Posterior vena cava (tissue), 2 donors: ENCODE measurements at regions not wholly inside any gene's neighbourhood (a gene's known extent, or its start where the extent isn't known, plus 50 kb on each side); places are given as distances from the start of the nearest gene placed in this dataset.
A peak's percentile ranks its signal among the peaks of the same experiment; 100 is the strongest.

Source experiments
- DNase-seq: peaks from one replicate; pipeline ENCODE4 v3.0.0-alpha.2; 2020; ENCODE audit warnings: low spot score
- intact Hi-C, 2 donors: fragments of 100-400 bp; cut with DNase I; formaldehyde crosslinking; loops; one replicate each; pipeline versions ENCODE4 v1.14.1 to v1.14.2; 2022 to 2023
- donor health status: DM: yes; HTN: yes; CAD: no.
- donor health status: DM: yes; HTN: yes; CAD: no.

DNA sequence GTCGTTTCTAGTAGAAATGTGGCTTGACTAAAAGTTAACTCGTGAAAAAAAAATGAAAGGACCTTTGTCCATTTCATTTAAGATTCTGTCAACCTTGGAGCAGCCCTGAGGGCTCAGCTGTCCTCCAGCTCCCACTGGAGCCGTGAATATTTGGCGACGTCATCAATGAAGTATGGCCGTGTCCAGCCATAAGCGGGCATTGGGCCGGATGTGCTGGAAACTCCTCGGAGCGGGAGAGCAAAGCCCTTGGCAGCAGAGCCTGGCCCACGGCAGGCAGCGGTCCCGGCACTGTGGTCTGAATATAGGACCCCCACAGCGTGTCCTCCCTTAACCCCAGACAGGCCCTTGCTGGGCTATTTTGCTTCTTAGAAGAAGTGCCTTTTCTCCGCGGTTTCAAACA lies 50.0 kb downstream of the JAKMIP3 start:
- DNase-seq = peak; percentile 80

DNA sequence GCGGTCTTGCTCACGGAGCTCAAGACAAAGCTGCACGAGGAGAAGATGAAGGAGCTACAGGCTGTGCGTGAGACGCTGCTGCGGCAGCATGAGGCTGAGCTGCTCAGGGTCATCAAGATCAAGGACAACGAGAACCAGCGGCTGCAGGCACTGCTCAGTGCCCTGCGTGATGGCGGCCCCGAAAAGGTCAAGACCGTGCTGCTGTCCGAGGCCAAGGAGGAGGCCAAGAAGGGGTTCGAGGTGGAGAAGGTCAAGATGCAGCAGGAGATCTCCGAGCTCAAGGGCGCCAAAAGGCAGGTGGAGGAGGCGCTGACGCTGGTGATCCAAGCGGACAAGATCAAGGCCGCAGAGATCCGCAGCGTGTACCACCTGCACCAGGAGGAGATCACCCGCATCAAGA lies 51.4 kb downstream of the JAKMIP3 start:
- DNase-seq = peak; percentile 58
- intact Hi-C loops = no loop called here

More for the DNA sequence above, 50.0 kb downstream of the JAKMIP3 start:
- intact Hi-C loops = no loop called here

DNA sequence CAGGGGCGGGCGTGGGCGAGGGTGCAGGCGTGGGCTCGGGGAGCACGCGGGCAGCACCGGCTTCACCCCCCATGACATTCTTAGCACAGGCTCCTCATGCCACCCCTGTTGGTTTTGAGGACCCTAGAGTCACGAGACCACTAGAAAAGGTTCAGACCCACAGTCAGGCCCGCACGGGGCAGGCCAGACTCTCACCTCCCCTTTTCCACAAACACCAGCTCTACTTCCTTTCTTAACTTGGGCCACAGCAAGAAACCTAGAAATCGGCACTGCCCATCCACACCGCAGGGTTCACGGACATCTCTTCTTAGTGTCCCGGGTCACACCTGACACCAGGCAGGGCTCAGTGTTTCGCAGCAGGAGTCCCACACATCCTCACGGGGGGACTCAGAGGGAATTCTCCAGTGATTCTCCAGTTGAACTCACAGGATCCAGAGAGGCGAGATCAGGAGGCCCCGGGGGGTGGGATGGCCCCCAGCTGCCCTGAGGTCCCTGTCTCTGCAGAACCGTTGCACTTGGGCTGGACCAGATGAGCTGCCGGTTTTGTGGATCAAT lies 52.0 kb downstream of the JAKMIP3 start:
- peak; percentile 60 for DNase-seq
- intact Hi-C loops = no loop called here

DNA sequence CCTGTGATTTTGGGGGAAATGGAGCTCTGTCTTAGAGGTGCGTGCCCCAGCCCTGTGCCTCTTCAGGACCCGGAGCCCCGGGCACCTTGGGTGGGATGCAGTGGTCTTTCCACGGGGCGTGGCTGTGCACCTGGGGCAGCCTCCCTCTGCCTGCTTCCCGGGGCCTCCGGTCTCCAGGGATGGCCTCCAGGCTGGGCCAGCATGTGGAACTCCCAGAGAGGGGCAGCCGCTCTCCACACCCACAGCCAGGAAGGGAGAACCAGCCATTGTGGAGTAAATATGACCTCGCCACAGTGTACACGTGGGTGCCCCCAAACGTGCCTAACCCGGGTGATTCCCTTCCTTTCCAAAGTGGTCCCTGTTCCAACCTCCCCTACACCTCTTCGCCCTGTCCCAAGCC lies 52.6 kb downstream of the JAKMIP3 start:
- DNase-seq = peak; percentile 73
- intact Hi-C loops = no loop called here

DNA sequence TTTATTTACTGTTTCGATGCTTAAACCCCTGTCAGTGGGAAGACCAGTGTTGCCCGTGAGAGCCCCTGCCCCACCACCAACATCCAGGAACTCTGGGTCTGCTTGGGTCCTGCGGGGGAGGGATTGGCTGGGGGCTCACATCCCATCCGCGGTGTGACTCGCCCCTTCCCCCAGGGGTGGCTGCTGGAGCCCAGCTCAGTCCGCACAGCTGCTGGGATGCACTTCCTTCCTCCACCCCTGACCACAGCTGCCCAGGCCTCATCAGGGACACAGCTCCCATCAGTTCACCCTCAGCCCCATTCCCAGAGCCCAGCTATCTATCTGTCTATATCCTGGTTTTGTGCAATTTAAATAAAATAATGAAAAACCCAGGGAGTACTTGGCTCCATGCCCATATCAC lies 54.5 kb downstream of the JAKMIP3 start:
- peak; percentile 7 for DNase-seq
- intact Hi-C loops = no loop called here

DNA sequence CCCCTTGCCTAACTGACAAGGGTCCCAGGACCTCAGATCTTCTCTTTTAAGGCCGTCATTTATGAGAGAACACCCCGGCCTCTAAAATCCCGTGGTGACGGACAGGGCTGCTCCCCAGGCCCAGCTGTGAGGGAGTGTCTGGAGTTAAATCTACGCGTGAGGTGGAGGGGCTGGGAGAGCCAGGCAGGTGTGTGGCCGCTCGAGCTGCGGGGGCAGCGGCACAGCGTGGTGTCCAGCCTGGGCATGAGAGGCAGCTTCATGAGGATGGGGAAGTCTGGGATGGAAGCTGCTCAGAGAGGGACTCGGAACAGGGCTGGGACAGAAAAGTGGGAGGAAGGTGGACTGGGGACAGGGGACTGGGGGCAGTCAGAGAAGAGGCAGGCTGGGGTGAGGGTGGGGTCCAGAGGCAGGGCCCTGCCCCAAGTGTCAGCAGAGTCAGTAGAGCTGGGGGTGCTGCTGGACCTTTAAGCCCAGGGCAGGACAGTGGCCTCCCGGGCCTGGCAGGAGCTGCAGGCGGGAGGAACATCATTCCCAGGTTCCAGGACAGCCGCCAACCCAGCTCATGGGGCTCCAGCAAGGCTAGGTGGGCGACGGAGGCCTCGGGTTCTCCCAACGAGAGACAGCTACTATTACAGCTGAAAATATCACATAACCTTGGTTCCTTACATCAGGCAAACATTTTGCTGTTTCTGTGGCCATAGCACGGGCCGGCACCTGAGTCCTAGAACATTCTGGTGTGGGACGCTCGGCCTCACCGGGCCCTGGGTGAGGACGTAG lies 55.2 kb downstream of the JAKMIP3 start:
- peak; percentile 64 for DNase-seq
- intact Hi-C loops = no loop called here

DNA sequence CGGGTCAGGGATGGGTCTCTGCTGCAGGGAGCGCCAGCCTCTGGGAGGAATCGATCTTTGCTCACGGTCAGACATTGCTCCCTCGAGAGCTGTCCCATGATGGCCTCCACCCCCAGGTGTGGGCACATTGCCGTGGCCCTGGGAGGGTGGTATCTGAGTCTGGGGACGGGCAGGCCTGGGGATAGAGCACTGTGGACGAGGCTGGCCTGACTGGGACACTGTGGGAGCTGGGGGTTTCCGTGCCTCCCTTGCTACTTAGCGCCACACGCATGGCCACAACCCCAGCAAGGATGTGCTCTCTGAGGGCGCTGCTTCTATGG lies 55.7 kb downstream of the JAKMIP3 start:
- DNase-seq = peak; percentile 68
- intact Hi-C loops = no loop called here

DNA sequence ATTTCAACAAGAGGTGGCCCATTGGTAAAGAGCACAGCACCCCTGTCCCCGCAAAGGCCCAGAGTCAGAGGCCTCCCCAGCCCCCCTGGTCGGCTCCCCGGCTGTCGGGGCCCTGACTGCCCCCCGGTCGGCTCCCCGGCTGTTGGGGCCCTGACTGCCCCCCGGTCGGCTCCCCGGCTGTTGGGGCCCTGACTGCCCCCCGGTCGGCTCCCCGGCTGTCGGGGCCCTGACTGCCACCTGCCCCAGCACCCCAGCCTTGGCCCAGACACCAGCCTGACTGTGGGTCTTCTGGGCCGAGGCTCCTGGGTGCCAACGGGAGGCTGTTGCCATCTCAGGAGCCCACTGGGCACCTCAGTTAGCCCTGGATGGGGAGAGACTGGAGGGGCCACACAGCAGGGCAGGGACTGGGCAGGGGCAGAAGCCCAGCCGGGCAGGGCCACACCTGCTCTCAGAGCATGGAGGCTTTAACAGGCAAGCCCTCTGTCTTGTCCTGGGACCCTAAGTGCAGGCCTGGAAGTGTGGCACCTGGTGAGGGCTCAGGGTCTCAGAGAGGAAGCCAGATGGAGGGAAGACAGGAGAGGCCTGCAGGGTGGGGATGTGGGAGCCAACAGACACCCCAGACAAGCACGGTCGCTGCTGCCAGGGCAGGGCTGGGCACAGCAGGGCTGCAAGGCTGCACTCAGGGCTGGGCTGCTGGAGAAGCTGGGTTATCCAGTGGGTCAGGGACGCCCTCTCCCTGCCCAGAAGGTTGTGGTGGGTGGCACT lies 56.5 kb downstream of the JAKMIP3 start:
- intact Hi-C loops = no loop called here
- peak; percentile 67 for DNase-seq

DNA sequence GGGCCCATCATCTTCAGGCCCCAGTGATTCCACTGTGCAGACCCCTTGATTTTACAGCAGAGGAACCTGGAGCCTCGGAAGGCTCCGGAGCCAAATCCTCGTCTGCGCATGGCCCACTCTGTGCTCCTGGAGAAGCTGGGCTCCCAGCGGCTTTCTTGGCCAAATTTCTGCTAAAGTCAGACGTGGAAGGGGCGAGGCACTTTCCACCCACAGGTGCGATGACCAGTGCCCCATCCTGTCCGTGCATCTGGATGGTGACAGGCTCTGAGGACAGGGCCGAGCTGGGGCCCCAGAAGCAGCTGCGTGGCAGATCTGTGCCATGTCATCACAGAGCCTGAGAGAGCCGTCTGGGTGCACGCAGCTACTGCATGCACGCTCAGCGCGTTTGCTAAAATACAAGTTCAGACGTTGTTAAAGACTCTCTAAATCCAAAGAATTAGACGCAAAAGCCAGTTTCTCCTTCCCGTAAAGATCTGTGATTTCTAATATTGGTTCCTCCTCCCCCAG lies 57.2 kb downstream of the JAKMIP3 start:
- intact Hi-C loops = no loop called here

DNA sequence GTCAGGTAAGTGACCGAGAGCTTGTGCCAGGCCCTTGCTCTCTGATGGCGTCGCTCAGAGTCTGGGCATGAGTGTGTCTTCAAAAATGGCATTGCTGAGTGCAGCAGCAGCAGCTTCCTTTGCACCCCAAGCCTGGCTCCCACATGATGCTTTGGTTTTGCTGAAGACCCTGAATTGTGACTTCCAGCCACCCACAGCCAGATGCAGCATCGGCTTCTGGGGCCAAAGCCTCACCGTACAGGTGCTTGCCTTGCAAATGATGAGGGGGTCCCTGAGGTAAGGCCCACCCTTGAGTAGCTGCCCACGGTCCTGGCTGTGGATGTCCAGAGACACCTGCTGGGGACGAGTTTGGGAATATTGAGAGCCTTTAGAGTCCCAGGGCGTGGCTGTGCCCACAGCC lies 57.9 kb downstream of the JAKMIP3 start:
- intact Hi-C loops = no loop called here
- DNase-seq = peak; percentile 58

More for the DNA sequence above, 57.2 kb downstream of the JAKMIP3 start:
- DNase-seq = peak; percentile 53

DNA sequence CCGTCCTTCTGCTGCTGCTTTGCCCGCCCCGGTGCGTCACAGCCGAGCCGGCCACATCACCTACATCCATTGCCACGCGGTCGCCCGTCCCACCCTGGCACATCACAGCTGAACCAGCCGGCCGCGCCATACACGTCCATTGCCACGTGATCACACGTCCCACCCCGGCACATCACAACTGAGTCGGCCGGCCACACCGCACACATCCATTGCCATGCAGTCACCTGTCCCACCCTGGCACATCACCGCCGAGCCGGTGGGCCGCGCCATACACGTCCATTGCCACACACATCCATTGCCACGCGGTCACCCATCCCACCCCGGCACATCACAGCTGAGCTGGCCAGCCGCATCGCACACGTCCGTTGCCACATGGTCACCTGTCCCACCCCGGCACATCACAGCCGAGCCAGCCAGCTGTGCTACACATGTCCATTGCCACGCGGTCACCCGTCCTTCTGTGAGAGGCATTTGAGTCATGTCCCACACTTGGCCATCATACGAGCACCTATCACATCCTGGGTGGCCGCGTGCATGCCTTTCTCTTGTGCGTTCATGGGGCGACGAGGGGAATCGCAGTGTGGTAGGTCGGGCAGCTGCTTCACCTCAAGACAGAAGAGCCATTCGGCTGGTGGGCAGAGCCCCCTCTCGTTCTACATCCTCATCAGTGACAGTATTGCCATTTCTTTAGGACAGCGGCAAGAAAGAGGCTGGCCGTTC lies 58.6 kb downstream of the JAKMIP3 start:
- peak; percentile 77 for DNase-seq
- intact Hi-C loops = no loop called here

DNA sequence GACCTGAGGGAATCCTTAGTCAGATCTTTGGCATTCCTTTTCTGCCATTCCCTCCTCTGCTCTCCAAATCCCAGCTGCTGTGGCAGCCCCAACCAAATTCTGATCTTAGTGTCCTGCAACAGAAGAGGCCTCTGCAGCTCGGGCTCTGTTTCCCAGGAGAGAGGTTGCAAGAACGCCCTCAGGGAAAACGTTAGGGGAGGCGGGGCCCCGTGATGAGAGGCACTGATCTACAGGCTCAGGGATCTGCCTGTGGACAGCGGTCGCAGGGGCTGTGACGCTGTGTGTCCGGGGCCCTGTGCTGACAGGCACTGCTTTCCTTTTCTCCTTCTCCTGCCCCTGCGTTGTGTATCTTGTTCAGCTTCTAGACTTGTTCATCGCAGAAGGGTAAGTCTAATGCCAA lies 57.3 kb upstream of the DPYSL4 start:
- peak; percentile 54 for DNase-seq
- intact Hi-C loops = no loop called here

DNA sequence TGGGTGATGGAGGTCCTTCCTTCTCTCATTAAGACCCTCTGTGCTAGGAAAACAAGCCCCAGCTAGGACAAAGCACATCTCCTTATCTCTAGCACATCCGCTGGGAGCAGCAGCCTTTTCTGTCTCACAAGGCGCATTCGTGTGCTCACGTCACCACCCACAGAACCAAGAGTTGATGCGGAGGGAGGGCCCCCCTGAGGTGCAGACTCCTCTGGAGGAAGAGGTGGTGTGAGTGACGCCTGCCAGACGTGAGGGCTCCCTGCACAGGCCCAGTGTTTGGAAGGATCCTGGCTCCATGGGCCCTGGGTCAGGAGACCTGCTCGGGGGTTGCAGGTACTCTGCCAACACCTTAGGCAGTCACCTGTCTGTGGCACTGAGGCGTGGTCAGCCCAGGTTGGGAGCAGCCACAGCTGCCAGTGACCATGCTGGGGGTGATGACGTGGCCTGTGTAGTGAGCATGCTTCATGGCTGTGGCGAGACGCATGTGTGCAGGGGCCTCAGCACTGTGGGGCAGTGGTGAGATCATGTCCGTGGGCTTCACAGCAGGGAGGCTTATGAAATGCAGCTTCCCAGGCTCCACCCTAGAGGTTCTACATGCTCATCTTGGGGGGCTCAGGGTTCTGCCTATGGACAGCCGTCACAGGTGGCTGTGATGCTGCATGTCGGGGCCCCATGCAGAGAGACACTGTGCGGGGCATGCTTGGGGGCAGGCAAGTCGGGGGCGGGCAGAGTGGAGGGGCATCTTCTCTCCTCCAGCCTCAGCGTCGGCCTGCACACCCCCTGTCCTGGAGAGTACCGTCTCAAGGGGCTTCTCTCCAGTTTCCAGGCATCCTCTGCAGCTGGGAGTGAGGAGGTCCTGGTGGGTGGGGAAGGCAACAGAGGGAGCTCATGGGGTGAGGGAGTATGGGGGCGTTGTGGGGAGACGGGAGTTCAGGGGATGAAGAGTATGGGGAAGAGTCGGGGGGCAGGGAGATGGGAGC lies 56.2 kb upstream of the DPYSL4 start:
- peak; percentile 75 for DNase-seq

DNA sequence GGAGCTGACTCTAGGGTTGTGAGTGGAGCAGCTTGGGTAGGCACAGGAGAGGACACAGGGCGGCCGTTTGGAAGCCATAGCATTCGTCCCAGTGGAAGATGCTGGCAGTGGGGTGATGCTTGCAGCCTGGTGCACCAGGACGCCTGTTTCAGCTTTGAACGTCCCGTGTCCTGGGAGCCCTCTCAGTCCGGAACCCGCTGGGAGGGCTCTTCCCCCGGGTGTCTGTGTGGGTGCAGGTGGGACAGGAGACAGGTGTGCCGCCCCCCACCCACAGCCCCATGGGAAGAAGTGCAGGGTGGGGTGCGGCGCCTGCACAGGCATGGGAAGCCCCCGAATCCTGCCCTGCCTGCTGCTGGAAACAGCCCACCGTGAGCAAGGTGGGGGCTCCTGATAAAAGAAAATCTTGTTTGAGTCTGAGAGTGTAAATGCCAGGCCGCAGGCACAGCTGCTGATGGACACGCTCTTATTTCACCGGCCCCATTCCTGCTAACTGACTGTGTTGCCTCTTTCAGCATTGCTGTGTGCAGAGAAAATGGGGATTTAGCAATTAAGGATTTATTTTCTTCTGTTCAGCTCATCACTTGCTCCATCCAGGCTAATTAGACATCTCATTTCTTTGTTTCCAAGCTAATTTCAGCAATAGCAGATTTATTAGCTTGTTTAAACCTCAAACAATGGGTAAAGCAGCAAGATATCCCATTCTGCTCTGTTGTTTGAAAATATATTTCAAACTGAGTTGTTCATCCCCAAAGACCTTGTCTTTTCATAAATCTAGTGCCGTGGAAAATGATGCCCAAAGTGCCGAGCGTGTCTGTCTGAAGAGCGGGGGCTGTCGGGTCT lies 54.9 kb upstream of the DPYSL4 start:
- DNase-seq = peak; percentile 57

More for the DNA sequence above, 56.2 kb upstream of the DPYSL4 start:
- intact Hi-C loops = no loop called here

DNA sequence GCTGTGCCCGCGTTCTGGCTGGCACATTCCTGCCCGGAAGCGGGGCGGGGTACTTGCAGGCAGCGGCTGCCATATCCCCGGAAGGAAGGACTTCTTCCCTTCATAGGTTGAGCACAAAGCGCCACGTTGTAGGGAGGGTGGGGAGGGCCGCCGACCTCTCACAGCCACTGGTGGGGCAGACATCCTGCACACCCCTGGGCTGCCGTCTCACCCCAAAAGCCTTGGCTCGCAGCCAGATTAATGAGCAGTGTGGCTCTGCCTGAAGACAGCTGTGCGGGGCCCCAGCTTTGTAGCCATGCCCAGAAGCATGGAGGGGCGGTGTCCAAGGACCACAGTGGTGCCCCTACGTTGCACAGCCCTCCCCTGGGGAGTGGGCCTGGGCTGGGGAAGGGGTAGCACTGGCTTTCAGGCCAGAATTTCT lies 54.3 kb upstream of the DPYSL4 start:
- DNase-seq = peak; percentile 73
- intact Hi-C loops = no loop called here

More for the DNA sequence above, 54.9 kb upstream of the DPYSL4 start:
- intact Hi-C loops = no loop called here

DNA sequence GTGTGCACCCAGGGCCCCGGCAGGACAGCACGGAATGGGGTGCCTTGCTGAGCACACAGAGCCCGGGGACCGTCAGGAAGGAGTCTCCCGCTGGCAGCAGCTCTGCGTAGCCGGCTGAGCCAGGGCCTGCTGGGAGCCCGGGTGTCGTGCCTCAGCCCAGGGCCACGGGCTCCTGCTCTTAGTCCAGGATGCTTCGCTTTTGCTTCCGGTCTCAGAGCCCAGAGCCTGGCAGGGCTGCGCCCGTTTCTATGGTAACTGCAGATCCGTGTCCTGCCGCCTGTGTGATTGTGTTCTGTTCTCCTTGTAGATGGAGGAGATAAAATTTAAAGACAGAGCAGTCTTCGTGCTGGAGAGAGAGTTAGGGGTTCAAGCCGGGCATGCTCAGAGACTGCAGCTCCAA lies 53.7 kb upstream of the DPYSL4 start:
- peak; percentile 64 for DNase-seq
- intact Hi-C loops = no loop called here

DNA sequence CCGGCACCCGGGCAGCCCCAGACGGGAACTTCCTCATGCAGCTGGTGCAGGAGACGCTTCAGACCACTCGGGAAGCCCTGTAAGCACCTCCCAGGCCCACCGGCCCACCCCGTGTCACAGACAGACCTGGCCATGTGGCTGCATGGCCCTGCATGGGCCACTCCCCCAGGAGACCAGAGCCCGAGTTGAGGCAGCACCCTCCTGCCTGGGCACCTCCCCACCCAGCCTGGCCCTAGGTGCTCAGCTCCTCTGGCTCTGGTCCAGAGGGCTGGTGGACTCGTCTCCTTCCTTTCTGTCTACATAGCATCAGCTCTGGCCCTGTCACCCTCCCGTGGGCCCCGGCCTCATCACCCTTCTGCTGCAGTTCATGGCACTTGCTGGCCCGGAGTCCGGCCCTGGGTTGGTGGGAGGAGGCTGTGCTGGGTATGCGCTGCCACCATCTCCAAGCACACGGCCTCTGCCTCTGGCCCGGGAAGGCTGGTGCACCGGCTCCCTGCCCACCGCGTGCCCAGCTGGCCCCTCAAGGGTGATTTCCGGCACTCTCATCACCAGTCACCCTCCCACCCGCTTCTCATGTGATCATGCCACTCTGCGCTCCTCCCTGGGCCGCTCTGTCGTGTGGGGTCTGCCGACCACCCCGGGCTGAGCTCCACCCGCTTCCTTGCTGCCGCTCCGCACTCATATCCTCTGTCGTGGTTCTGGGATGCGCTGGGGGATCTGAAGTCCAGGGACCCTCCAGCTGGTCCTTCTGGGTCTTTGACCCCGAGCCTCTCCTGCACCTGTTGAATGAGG lies 53.1 kb upstream of the DPYSL4 start:
- intact Hi-C loops = no loop called here
- DNase-seq = peak; percentile 79
